ENCODE measurements at regions not wholly inside any gene's neighbourhood (a gene's known extent, or its start where the extent isn't known, plus 50 kb on each side); places are given as distances from the start of the nearest gene placed in this dataset.
"Not testable (repeated sequence)": the region's sequence is repeated elsewhere in the genome, so short reads cannot be mapped to it uniquely, and the experiment has no call there.

- H3K36me3 ChIP-seq (ENCODE audit: control insufficient read depth, insufficient read depth, low read length), result no peaks in the 10 kb centered on the region
- no peak overlapping the region for H3K27ac ChIP-seq (ENCODE audit: insufficient read depth, low read depth, low read length, poor library complexity, severe bottlenecking)
- H3K27me3 ChIP-seq (ENCODE audit: control insufficient read depth, insufficient read depth, low read length, poor library complexity, severe bottlenecking), result no peaks in the 10 kb centered on the region
- WGBS, 2 experiments, result 92 to 96% methylated on average over 2 of the region's 2 CpGs
- no peaks in the 10 kb centered on the region for H3K4me1 ChIP-seq (ENCODE audit: control insufficient read depth, insufficient read depth, low read length)
- no peaks in the 10 kb centered on the region for H3K9me3 ChIP-seq (ENCODE audit: control insufficient read depth, low read length)
- H3K4me3 ChIP-seq (ENCODE audit: insufficient read depth, low read depth, low read length), result no peak overlapping the region
Measured at GRCh38 chr7:97298561-97298960, 181.1 kb downstream of the SDHAF3 start.

- Histone ChIP-seq H3K9me3 (ENCODE audit: control insufficient read depth, low read length) (no peaks in the 10 kb centered on the region), H3K27me3 (ENCODE audit: control insufficient read depth, insufficient read depth, low read length, poor library complexity, severe bottlenecking) (no peaks in the 10 kb centered on the region), H3K4me3 (ENCODE audit: insufficient read depth, low read depth, low read length) (no peak overlapping the region), H3K27ac (ENCODE audit: insufficient read depth, low read depth, low read length, poor library complexity, severe bottlenecking) (no peak overlapping the region), H3K4me1 (ENCODE audit: control insufficient read depth, insufficient read depth, low read length) (no peaks in the 10 kb centered on the region), H3K36me3 (ENCODE audit: control insufficient read depth, insufficient read depth, low read length) (no peaks in the 10 kb centered on the region)
- WGBS, 2 experiments, result 93 to 94% methylated on average over 8 of the region's 8 CpGs
Measured at GRCh38 chr7:97305589-97305988, 188.1 kb downstream of the SDHAF3 start.

DNA sequence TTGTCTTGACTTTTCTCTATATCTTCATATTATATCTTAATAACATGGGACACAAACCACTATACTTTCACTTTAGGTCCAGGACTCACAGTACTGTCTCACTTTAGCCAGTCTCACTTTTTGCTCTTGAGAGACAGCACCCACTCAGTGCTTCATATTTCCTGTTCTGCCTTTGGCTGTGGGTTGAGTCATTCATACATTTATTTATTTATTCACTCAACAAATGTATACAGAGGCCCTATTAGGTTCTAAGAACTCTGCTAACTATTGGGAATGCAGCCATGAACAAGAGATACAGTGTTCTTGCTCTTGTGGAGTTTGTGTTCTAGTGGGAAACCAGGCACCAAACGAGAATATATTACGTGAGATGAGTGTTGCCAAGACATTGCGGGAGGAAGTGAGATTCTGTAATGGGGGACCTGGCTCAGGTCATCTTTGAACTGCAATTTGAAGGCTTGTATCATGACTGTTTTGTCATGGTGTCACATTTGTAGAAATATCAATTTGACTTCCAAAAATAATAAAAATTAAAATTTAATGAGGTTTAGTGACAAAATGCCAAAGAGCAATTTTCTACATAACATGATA, 190.1 kb downstream of the SDHAF3 start:
- no peaks in the 10 kb centered on the region for H3K9me3 ChIP-seq (ENCODE audit: control insufficient read depth, low read length)
- no peaks in the 10 kb centered on the region for H3K4me1 ChIP-seq (ENCODE audit: control insufficient read depth, insufficient read depth, low read length)
- H3K27me3 ChIP-seq (ENCODE audit: control insufficient read depth, insufficient read depth, low read length, poor library complexity, severe bottlenecking), result no peaks in the 10 kb centered on the region
- WGBS, 2 experiments, result 88 to 94% methylated on average over 3 of the region's 3 CpGs
- no peak overlapping the region for H3K4me3 ChIP-seq (ENCODE audit: insufficient read depth, low read depth, low read length)
- no peak overlapping the region for H3K27ac ChIP-seq (ENCODE audit: insufficient read depth, low read depth, low read length, poor library complexity, severe bottlenecking)
- no peaks in the 10 kb centered on the region for H3K36me3 ChIP-seq (ENCODE audit: control insufficient read depth, insufficient read depth, low read length)

DNA sequence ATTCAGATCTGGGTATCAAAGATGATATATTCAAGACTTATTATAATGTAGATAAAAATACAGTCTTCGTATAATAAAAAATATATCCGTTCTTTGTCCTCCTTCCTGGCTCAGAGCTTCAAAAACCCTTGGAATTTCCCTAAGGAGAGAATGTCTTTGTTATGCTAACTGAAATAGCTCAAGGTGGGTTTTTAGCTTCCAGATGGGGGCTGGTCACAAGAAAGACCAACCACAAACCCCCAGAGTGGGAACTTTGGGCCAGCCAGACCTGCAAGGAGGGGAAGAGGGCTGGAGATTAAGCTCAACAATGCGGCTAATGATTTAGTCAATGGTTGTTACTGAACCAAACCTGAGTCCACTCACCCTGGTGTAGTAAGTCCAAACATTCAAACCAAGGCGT, 196.4 kb downstream of the SDHAF3 start:
- Histone ChIP-seq H3K27me3 (ENCODE audit: control insufficient read depth, insufficient read depth, low read length, poor library complexity, severe bottlenecking) (no peaks in the 10 kb centered on the region), H3K4me1 (ENCODE audit: control insufficient read depth, insufficient read depth, low read length) (no peaks in the 10 kb centered on the region), H3K36me3 (ENCODE audit: control insufficient read depth, insufficient read depth, low read length) (no peaks in the 10 kb centered on the region), H3K4me3 (ENCODE audit: insufficient read depth, low read depth, low read length) (no peak overlapping the region), H3K9me3 (ENCODE audit: control insufficient read depth, low read length) (no peaks in the 10 kb centered on the region), H3K27ac (ENCODE audit: insufficient read depth, low read depth, low read length, poor library complexity, severe bottlenecking) (no peak overlapping the region)
- 48 to 65% methylated on average over 3 of the region's 4 CpGs for WGBS, 2 experiments

GRCh38 chr7:97317575-97317974, 200.1 kb downstream of the SDHAF3 start:
- H3K36me3 ChIP-seq (ENCODE audit: control insufficient read depth, insufficient read depth, low read length), result no peaks in the 10 kb centered on the region
- no peak overlapping the region for H3K4me3 ChIP-seq (ENCODE audit: insufficient read depth, low read depth, low read length)
- H3K27ac ChIP-seq (ENCODE audit: insufficient read depth, low read depth, low read length, poor library complexity, severe bottlenecking), result no peak overlapping the region
- no peaks in the 10 kb centered on the region for H3K9me3 ChIP-seq (ENCODE audit: control insufficient read depth, low read length)
- H3K27me3 ChIP-seq (ENCODE audit: control insufficient read depth, insufficient read depth, low read length, poor library complexity, severe bottlenecking), result no peaks in the 10 kb centered on the region
- WGBS, 2 experiments, result 46 to 54% methylated on average over 1 of the region's 1 CpG
- H3K4me1 ChIP-seq (ENCODE audit: control insufficient read depth, insufficient read depth, low read length), result no peaks in the 10 kb centered on the region

GRCh38 chr7:97329871-97330270, 212.4 kb downstream of the SDHAF3 start:
- H3K9me3 ChIP-seq (ENCODE audit: control insufficient read depth, low read length); H3K36me3 ChIP-seq (ENCODE audit: control insufficient read depth, insufficient read depth, low read length); H3K4me3 ChIP-seq (ENCODE audit: insufficient read depth, low read depth, low read length); H3K27me3 ChIP-seq (ENCODE audit: control insufficient read depth, insufficient read depth, low read length, poor library complexity, severe bottlenecking); H3K4me1 ChIP-seq (ENCODE audit: control insufficient read depth, insufficient read depth, low read length); H3K27ac ChIP-seq (ENCODE audit: insufficient read depth, low read depth, low read length, poor library complexity, severe bottlenecking): not testable (repeated sequence)
- 85 to 86% methylated on average over 9 of the region's 9 CpGs for WGBS, 2 experiments

GRCh38 chr7:97337849-97338248, 220.4 kb downstream of the SDHAF3 start:
- Histone ChIP-seq H3K4me3 (ENCODE audit: insufficient read depth, low read depth, low read length) (no peak overlapping the region), H3K9me3 (ENCODE audit: control insufficient read depth, low read length) (no peaks in the 10 kb centered on the region), H3K4me1 (ENCODE audit: control insufficient read depth, insufficient read depth, low read length) (no peaks in the 10 kb centered on the region), H3K36me3 (ENCODE audit: control insufficient read depth, insufficient read depth, low read length) (no peaks in the 10 kb centered on the region), H3K27me3 (ENCODE audit: control insufficient read depth, insufficient read depth, low read length, poor library complexity, severe bottlenecking) (no peaks in the 10 kb centered on the region), H3K27ac (ENCODE audit: insufficient read depth, low read depth, low read length, poor library complexity, severe bottlenecking) (no peak overlapping the region)
- 90 to 93% methylated on average over 3 of the region's 3 CpGs for WGBS, 2 experiments

- 83 to 84% methylated on average over 2 of the region's 3 CpGs for WGBS, 2 experiments
- Histone ChIP-seq H3K4me1 (ENCODE audit: control insufficient read depth, insufficient read depth, low read length) (no peaks in the 10 kb centered on the region), H3K27me3 (ENCODE audit: control insufficient read depth, insufficient read depth, low read length, poor library complexity, severe bottlenecking) (no peaks in the 10 kb centered on the region)
Measured at GRCh38 chr7:97342512-97342911, 225.0 kb downstream of the SDHAF3 start.

DNA sequence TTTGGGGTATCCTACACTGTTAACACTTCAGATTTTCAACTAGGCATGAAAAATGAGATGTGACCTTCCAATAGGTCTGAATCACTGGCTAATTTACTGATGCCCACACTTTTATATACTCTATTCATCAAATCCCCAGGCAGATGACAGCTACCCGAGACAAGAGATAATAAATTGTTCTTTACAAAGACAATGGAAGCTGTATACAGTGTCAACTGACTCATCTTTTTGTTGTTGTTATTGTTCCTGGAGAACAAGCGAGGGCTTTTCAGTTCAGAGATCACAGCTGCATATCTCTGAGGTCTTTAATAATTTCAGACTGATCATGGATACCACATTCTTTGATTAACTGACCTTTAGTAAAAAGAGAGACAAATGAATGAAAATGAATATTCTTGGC, 228.9 kb downstream of the SDHAF3 start:
- Histone ChIP-seq H3K4me1 (ENCODE audit: control insufficient read depth, insufficient read depth, low read length) (no peaks in the 10 kb centered on the region), H3K4me3 (ENCODE audit: insufficient read depth, low read depth, low read length) (no peak overlapping the region), H3K9me3 (ENCODE audit: control insufficient read depth, low read length) (no peaks in the 10 kb centered on the region), H3K27ac (ENCODE audit: insufficient read depth, low read depth, low read length, poor library complexity, severe bottlenecking) (no peak overlapping the region), H3K36me3 (ENCODE audit: control insufficient read depth, insufficient read depth, low read length) (no peaks in the 10 kb centered on the region), H3K27me3 (ENCODE audit: control insufficient read depth, insufficient read depth, low read length, poor library complexity, severe bottlenecking) (no peaks in the 10 kb centered on the region)
- WGBS, 2 experiments, result 88 to 91% methylated on average over 1 to 2 of the region's 2 CpGs

More at GRCh38 chr7:97342512-97342911, 225.0 kb downstream of the SDHAF3 start:
- Histone ChIP-seq H3K27ac (ENCODE audit: insufficient read depth, low read depth, low read length, poor library complexity, severe bottlenecking) (no peak overlapping the region), H3K36me3 (ENCODE audit: control insufficient read depth, insufficient read depth, low read length) (no peaks in the 10 kb centered on the region), H3K4me3 (ENCODE audit: insufficient read depth, low read depth, low read length) (no peak overlapping the region), H3K9me3 (ENCODE audit: control insufficient read depth, low read length) (no peaks in the 10 kb centered on the region)

DNA sequence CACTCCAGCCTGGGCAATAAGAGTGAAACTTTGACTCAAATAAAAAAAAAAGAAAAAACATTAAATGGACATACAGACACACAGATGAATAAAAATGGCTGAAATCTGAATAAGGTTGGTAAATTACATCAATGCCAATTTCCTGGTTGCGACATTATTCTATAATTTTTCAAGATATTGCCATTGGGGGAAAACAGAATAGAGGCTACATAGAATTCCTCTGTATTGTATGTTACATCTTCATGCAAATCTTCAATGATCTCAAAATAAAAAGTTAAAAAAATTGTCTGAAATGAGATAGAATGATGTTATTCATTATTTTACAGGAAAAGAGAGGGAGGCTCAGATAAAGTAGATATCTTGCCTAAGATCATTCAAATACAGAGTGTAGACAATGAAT, 234.0 kb downstream of the SDHAF3 start:
- Histone ChIP-seq H3K27me3 (ENCODE audit: control insufficient read depth, insufficient read depth, low read length, poor library complexity, severe bottlenecking) (no peaks in the 10 kb centered on the region), H3K4me3 (ENCODE audit: insufficient read depth, low read depth, low read length) (no peak overlapping the region), H3K4me1 (ENCODE audit: control insufficient read depth, insufficient read depth, low read length) (no peaks in the 10 kb centered on the region), H3K36me3 (ENCODE audit: control insufficient read depth, insufficient read depth, low read length) (no peaks in the 10 kb centered on the region), H3K9me3 (ENCODE audit: control insufficient read depth, low read length) (no peaks in the 10 kb centered on the region), H3K27ac (ENCODE audit: insufficient read depth, low read depth, low read length, poor library complexity, severe bottlenecking) (no peak overlapping the region)
- WGBS, 2 experiments, result 100% methylated on average over 1 of the region's 1 CpG; no CpG with 5 or more reads in 1 of the 2 experiments

DNA sequence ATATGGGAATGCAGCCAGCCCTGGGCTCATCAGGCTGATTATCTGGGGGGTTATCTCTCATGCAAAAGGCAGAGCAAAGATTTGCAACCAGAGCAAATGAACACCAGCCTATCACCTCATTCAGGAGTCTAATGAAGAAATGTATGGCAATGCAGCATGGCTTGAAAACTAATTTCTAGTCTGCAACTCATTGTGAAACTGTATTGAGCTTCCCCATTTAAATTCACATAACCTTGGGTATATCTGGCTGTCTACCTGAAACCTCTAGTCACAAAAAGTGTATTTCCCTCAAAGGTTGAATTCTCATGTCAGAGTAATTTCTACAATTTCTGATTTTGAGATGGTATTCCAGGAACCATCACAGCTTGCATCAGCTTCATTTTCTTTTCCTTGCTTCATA, 240.0 kb downstream of the SDHAF3 start:
- Histone ChIP-seq H3K4me1 (ENCODE audit: control insufficient read depth, insufficient read depth, low read length) (no peaks in the 10 kb centered on the region), H3K9me3 (ENCODE audit: control insufficient read depth, low read length) (no peaks in the 10 kb centered on the region)

More for the DNA sequence above, 240.0 kb downstream of the SDHAF3 start:
- Histone ChIP-seq H3K27ac (ENCODE audit: insufficient read depth, low read depth, low read length, poor library complexity, severe bottlenecking) (no peak overlapping the region), H3K36me3 (ENCODE audit: control insufficient read depth, insufficient read depth, low read length) (no peaks in the 10 kb centered on the region), H3K27me3 (ENCODE audit: control insufficient read depth, insufficient read depth, low read length, poor library complexity, severe bottlenecking) (no peaks in the 10 kb centered on the region), H3K4me3 (ENCODE audit: insufficient read depth, low read depth, low read length) (no peak overlapping the region)
